Keratinocyte (primary cell): ENCODE measurements at regions not wholly inside any gene's neighbourhood (a gene's known extent, or its start where the extent isn't known, plus 50 kb on each side); places are given as distances from the start of the nearest gene placed in this dataset.
"Not testable (repeated sequence)": the region's sequence is repeated elsewhere in the genome, so short reads cannot be mapped to it uniquely, and the experiment has no call there.

ENCODE experiments used
- DNase-seq: peaks from one replicate; pipeline ENCODE4 v3.0.0-alpha.2; 2011; ENCODE audit warnings: low read depth, missing footprints, low spot score
- FAIRE-seq: peaks from 2 replicates; lab custom pipeline; 2011; peaks lifted over from hg19 to GRCh38; lab: Jason Lieb, UNC
- H2AFZ ChIP-seq: 2 replicates; pipeline ENCODE4 v1.6.0; 2012; ENCODE audit warnings: low read length, control low read depth, inconsistent platforms; ENCODE audit not compliant: control insufficient read depth
- H3K27ac ChIP-seq: 2 replicates; pipeline ENCODE4 v1.5.1; 2011; ENCODE audit warnings: low read length; ENCODE audit not compliant: control insufficient read depth, insufficient read depth
- H3K27me3 ChIP-seq: 3 replicates; pipeline ENCODE4 v1.6.0; 2011; ENCODE audit warnings: low read length; ENCODE audit not compliant: control insufficient read depth, insufficient read depth; ENCODE audit errors: extremely low read depth
- H3K36me3 ChIP-seq, 2 experiments: 2 replicates in 1 of 2; 3 replicates in 1 of 2; pipeline ENCODE4 v1.5.1; 2011; ENCODE audit warnings: low read length in 2 of 2, mild to moderate bottlenecking in 1 of 2; ENCODE audit not compliant: control insufficient read depth in 2 of 2, insufficient read depth in 2 of 2; ENCODE audit errors: extremely low read depth in 1 of 2
- H3K4me1 ChIP-seq: 3 replicates; pipeline ENCODE4 v1.5.1; 2011; ENCODE audit warnings: low read length; ENCODE audit not compliant: control insufficient read depth, insufficient read depth; ENCODE audit errors: extremely low read depth
- H3K4me2 ChIP-seq: 3 replicates; pipeline ENCODE4 v1.6.0; 2011; ENCODE audit warnings: low read depth, low read length; ENCODE audit not compliant: control insufficient read depth, insufficient read depth; ENCODE audit errors: extremely low read depth
- H3K4me3 ChIP-seq, 3 experiments: fragments of 200-600 bp in 1 of 3; sonication (generic) in 1 of 3; 2 replicates in 2 of 3; 3 replicates in 1 of 3; pipeline ENCODE4 v1.5.1; 2011 to 2016; ENCODE audit warnings: low read length in 3 of 3, mild to moderate bottlenecking in 3 of 3, control low read depth in 2 of 3, inconsistent platforms in 1 of 3, low read depth in 1 of 3, mixed read lengths in 1 of 3, mixed run types in 1 of 3, moderate library complexity in 1 of 3; ENCODE audit not compliant: control insufficient read depth in 2 of 3, insufficient read depth in 2 of 3; ENCODE audit errors: extremely low read depth in 1 of 3
- H3K79me2 ChIP-seq: 2 replicates; pipeline ENCODE4 v1.6.0; 2012; ENCODE audit warnings: low read length; ENCODE audit not compliant: control insufficient read depth, insufficient read depth
- H3K9ac ChIP-seq: 3 replicates; pipeline ENCODE4 v1.6.0; 2011; ENCODE audit warnings: low read length; ENCODE audit not compliant: control insufficient read depth, insufficient read depth; ENCODE audit errors: extremely low read depth
- H3K9me1 ChIP-seq: 3 replicates; pipeline ENCODE4 v1.6.0; 2011; ENCODE audit warnings: low read length; ENCODE audit not compliant: control insufficient read depth, insufficient read depth; ENCODE audit errors: extremely low read depth
- H3K9me3 ChIP-seq: 2 replicates; pipeline ENCODE4 v1.5.1; 2012; ENCODE audit warnings: low read depth, low read length; ENCODE audit not compliant: control insufficient read depth
- H4K20me1 ChIP-seq: 3 replicates; pipeline ENCODE4 v1.6.0; 2011; ENCODE audit warnings: low read length; ENCODE audit not compliant: control insufficient read depth, insufficient read depth; ENCODE audit errors: extremely low read depth
- EZH2 ChIP-seq: IDR thresholded peaks from one replicate; pipeline ENCODE4 v1.6.1; 2012; ENCODE audit warnings: inconsistent platforms, mild to moderate bottlenecking, low read length, moderate library complexity
- dilution Hi-C: fragments of 300-500 bp; cut with MboI; formaldehyde crosslinking; loops from one replicate; pipeline ENCODE4 v1.7.0; 2020; ENCODE audit warnings: low sequenced_read_pairs; ENCODE audit not compliant: extremely low pct_ligation_motif_present
- TF ChIP-seq, protein P1 (sequence below), 3 experiments: IDR thresholded peaks in 1 of 3; conservative IDR thresholded peaks in 1 of 3; optimal IDR thresholded peaks in 1 of 3; 2 replicates in 2 of 3; 3 replicates in 1 of 3; pipeline versions ENCODE3 to v1.5.1; 2011; ENCODE audit warnings: low read length in 3 of 3, mild to moderate bottlenecking in 3 of 3, moderate library complexity in 2 of 3, control low read depth in 1 of 3, inconsistent platforms in 1 of 3; ENCODE audit not compliant: insufficient read depth in 2 of 3; ENCODE audit errors: extremely low read depth in 1 of 3

DNA sequence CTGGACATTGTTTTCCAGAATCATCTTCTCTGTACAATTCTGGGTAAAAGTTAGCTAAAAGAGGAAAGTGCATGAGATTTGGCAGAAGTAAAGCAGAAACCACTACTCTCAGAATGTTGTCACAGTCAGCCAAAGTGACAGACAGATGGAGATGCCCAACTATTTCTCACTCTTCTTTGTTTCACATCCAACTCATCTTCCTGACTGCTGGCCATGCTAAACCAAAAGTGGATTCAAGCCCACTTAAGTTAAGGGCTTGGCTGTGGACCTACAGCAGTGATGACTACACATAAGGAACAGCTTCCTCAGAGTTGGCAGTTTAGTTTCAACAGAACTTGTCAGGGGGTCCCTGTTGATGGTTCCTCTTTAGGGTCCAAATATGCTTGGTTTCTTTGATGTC lies 730.2 kb downstream of the LRRIQ3 start:
- Histone ChIP-seq H3K36me3 (no peaks in the 10 kb centered on the region), H3K27ac (no peak overlapping the region), H3K9ac (no peak overlapping the region), H3K79me2 (no peaks in the 10 kb centered on the region), H3K4me1 (no peaks in the 10 kb centered on the region), H3K4me2 (no peak overlapping the region), H3K27me3 (no peaks in the 10 kb centered on the region), H4K20me1 (no peaks in the 10 kb centered on the region), H3K9me1 (no peaks in the 10 kb centered on the region), H3K4me3 (no peak overlapping the region), H2AFZ (no peak overlapping the region), H3K9me3 (no peaks in the 10 kb centered on the region)
- dilution Hi-C loops = no loop called here
- TF ChIP-seq EZH2 = no peak
- FAIRE-seq (no peak), DNase-seq (no peak)

DNA sequence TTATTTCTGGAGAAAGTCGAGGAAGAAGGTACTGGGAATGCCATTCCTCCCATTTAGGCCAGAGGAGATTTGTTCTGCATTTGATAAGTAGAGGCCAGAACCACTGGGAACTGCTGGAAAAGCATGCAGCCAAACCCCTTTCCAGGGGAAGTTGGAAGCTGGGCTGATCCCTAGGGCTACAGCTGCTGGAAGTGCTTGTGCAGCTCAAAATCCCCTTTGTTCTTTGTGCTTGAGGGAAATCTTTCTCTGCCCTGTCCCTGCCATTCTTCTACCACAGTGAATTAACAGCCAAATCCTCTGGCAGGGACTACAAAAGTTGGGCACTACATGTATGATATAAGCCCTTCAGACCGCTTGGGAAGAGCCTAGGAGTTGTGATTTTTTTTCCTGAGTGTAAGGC lies 734.1 kb downstream of the LRRIQ3 start:
- no peaks in the 10 kb centered on the region for H3K36me3 ChIP-seq
- no peaks in the 10 kb centered on the region for H3K9me3 ChIP-seq
- no peak overlapping the region for H3K4me2 ChIP-seq
- DNase-seq (no peak), FAIRE-seq (no peak)
- H3K27me3 ChIP-seq = no peaks in the 10 kb centered on the region
- H3K9me1 ChIP-seq = no peaks in the 10 kb centered on the region
- no peaks in the 10 kb centered on the region for H3K79me2 ChIP-seq
- TF ChIP-seq EZH2 = no peak
- TF ChIP-seq, protein P1, sequence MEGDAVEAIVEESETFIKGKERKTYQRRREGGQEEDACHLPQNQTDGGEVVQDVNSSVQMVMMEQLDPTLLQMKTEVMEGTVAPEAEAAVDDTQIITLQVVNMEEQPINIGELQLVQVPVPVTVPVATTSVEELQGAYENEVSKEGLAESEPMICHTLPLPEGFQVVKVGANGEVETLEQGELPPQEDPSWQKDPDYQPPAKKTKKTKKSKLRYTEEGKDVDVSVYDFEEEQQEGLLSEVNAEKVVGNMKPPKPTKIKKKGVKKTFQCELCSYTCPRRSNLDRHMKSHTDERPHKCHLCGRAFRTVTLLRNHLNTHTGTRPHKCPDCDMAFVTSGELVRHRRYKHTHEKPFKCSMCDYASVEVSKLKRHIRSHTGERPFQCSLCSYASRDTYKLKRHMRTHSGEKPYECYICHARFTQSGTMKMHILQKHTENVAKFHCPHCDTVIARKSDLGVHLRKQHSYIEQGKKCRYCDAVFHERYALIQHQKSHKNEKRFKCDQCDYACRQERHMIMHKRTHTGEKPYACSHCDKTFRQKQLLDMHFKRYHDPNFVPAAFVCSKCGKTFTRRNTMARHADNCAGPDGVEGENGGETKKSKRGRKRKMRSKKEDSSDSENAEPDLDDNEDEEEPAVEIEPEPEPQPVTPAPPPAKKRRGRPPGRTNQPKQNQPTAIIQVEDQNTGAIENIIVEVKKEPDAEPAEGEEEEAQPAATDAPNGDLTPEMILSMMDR (optimal IDR thresholded peaks at IDR 0.05 in 1 of 3, IDR thresholded peaks at IDR 0.05 in 1 of 3, conservative IDR thresholded peaks at IDR 0.05 in 1 of 3; ENCODE audit: extremely low read depth in 1 of 3, insufficient read depth in 2 of 3, low read length in 3 of 3) = no peak
- H3K9ac ChIP-seq = no peak overlapping the region
- H4K20me1 ChIP-seq = no peaks in the 10 kb centered on the region
- dilution Hi-C loops = no loop called here
- H2AFZ ChIP-seq = no peak overlapping the region
- H3K4me1 ChIP-seq = no peaks in the 10 kb centered on the region
- no peak overlapping the region for H3K27ac ChIP-seq
- no peak overlapping the region for H3K4me3 ChIP-seq

DNA sequence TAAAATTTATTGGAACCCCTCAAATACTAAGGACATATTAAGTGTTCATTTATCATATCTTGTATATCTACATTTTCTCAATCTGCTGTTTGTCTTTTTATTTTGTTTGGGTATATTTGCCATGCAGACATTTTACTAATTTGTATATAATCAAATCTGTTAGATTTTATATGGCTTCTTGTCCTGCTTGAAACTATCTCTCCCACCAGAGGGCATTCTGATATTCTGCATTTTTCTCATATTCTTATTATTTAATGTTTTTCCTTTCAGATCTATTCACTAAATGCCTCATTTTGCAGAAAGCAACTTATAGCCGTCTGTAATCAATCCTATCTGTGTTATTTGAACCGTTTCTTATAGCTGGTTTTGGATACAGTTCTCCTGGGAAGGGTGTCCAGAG lies 745.5 kb downstream of the LRRIQ3 start:
- Histone ChIP-seq H3K4me1 (no peaks in the 10 kb centered on the region), H3K79me2 (no peaks in the 10 kb centered on the region), H3K9ac (no peak overlapping the region), H4K20me1 (no peaks in the 10 kb centered on the region), H3K4me2 (no peak overlapping the region), H3K9me1 (no peaks in the 10 kb centered on the region), H2AFZ (no peak overlapping the region), H3K9me3 (no peaks in the 10 kb centered on the region), H3K27me3 (no peaks in the 10 kb centered on the region), H3K27ac (no peak overlapping the region), H3K36me3 (no peaks in the 10 kb centered on the region), H3K4me3 (no peak overlapping the region)
- DNase-seq (no peak), FAIRE-seq (no peak)
- dilution Hi-C loops = no loop called here
- TF ChIP-seq EZH2 = no peak

DNA sequence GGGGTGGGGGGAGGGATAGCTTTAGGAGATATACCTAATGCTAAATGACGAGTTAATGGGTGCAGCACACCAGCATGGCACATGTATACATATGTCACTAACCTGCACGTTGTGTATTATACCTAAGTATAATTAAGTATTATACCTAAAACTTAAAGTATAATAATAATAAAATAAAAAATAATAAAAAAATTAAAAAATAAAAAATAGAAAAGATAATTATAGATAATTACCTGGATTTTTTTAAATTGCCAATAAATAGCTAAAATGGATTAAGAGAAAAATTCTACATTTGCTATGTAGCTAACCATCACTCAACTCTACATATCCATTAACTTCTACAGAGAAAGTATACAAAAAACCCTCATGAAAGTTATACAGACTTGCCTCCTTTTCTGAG lies 747.3 kb downstream of the LRRIQ3 start:
- H3K27ac ChIP-seq, H3K9me3 ChIP-seq, H3K36me3 ChIP-seq, H2AFZ ChIP-seq, H3K4me3 ChIP-seq, H3K27me3 ChIP-seq, DNase-seq, H3K9me1 ChIP-seq, H3K4me1 ChIP-seq, dilution Hi-C loops, FAIRE-seq, H4K20me1 ChIP-seq, H3K9ac ChIP-seq, H3K4me2 ChIP-seq, H3K79me2 ChIP-seq: not testable (repeated sequence)
